Breast epithelium (tissue), 4 donors: ENCODE measurements at regions not wholly inside any gene's neighbourhood (a gene's known extent, or its start where the extent isn't known, plus 50 kb on each side); places are given as distances from the start of the nearest gene placed in this dataset.
"Not testable (repeated sequence)": the region's sequence is repeated elsewhere in the genome, so short reads cannot be mapped to it uniquely, and the experiment has no call there.

Experiments used
- DNase-seq, 2 donors: peaks; one replicate each; pipeline ENCODE4 v3.0.0-alpha.2; 2019; ENCODE audit warnings: low spot score in 2 of 2
- H3K27ac ChIP-seq, 2 donors: fragments of 200-600 bp; sonication (generic) in 1 of 2; one replicate each; pipeline ENCODE4 v1.5.1; 2016 to 2019; ENCODE audit warnings: mild to moderate bottlenecking in 1 of 2
- H3K27me3 ChIP-seq, 2 donors: fragments of 200-600 bp; sonication (generic) in 1 of 2; one replicate each; pipeline versions ENCODE4 v1.5.1 to v1.6.0; 2017 to 2019; ENCODE audit warnings: control low read depth in 1 of 2, mild to moderate bottlenecking in 1 of 2
- H3K36me3 ChIP-seq: fragments of 200-600 bp; one replicate; pipeline ENCODE4 v1.5.1; 2019
- H3K4me1 ChIP-seq, 2 donors: fragments of 200-600 bp; sonication (generic); one replicate each; pipeline ENCODE4 v1.5.1; 2016 to 2019; ENCODE audit warnings: control low read depth in 1 of 2
- H3K4me3 ChIP-seq, 3 donors: fragments of 200-600 bp; sonication (generic); 1 replicate in 2 of 3; 2 replicates in 1 of 3; pipeline ENCODE4 v1.5.1; 2016 to 2019; ENCODE audit warnings: mild to moderate bottlenecking in 3 of 3, moderate library complexity in 2 of 3
- H3K9me3 ChIP-seq, 2 donors: fragments of 200-600 bp; sonication (generic) in 1 of 2; one replicate each; pipeline ENCODE4 v1.5.1; 2016 to 2019; ENCODE audit warnings: control low read depth in 1 of 2
- CTCF ChIP-seq, 3 donors: fragments of 450-650 bp; IDR thresholded peaks; one replicate each; pipeline ENCODE4 v1.5.1; 2016 to 2017; ENCODE audit warnings: antibody characterized with exemption in 3 of 3, mild to moderate bottlenecking in 3 of 3, moderate library complexity in 3 of 3
- POLR2A ChIP-seq: fragments of 450-650 bp; IDR thresholded peaks from one replicate; pipeline ENCODE4 v1.6.1; 2016; ENCODE audit warnings: antibody characterized with exemption, mild to moderate bottlenecking, moderate library complexity
- POLR2AphosphoS5 ChIP-seq, 3 donors: sonication (generic); formaldehyde crosslinking; IDR thresholded peaks; one replicate each; pipeline ENCODE4 v1.6.1; 2017; ENCODE audit warnings: antibody characterized with exemption in 3 of 3
- intact Hi-C: fragments of 100-400 bp; cut with DNase I; formaldehyde crosslinking; loops from one replicate; pipeline ENCODE4 v1.15.1; 2023; ENCODE audit warnings: low total_unique reads

DNA sequence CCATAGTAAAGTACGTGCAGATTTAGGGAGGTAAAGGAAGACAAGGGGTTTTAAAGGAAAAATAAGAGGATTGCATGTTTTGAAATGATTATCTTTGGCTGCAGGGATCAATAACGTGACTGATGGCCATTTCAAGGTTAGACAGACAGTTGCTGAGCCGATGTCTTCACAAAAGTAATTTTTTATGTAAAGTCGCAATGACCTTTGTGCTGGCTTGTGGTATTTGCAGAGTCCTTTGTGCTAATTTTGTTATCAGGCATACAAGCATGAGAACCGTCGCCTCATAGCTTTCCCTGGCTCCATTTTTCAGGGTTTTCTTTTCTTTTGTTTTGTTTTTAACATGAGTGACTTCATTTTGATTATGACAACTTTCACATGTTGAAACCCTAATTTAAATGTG lies 605.7 kb upstream of the GJE1 start:
- no peaks in the 10 kb centered on the region for H3K4me1 ChIP-seq
- H3K27ac ChIP-seq = no peak overlapping the region
- intact Hi-C loops = no loop called here
- H3K4me3 ChIP-seq = no peak overlapping the region
- peaks cover 9% of the 10 kb centered on the region in 2 donors for H3K9me3 ChIP-seq
- H3K27me3 ChIP-seq = no peaks in the 10 kb centered on the region
- H3K36me3 ChIP-seq = no peaks in the 10 kb centered on the region
- no peak for TF ChIP-seq CTCF (IDR thresholded peaks at IDR 0.05)
- no peak for TF ChIP-seq POLR2AphosphoS5 (IDR thresholded peaks at IDR 0.05)
- TF ChIP-seq POLR2A = no peak
- no peak for DNase-seq

DNA sequence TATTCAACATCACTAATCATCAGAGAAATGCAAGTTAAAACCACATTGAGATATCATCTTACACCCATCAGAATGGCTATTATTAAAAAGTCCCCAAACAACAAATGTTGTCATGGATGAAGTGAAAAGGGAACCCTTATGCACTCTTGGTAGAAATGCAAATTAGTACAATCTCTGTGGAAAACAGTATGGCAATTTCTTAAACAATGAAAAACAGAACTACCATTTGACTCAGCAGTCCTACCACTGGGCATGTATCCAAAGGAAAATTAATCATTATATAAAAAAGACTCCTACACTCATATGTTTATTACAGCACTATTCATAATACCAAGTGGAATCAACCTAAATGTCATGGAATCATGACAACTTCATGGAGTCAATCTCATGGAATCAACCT lies 611.3 kb upstream of the GJE1 start:
- DNase-seq = no peak
- Histone ChIP-seq H3K36me3 (no peaks in the 10 kb centered on the region), H3K4me1 (no peaks in the 10 kb centered on the region), H3K27me3 (no peaks in the 10 kb centered on the region), H3K4me3 (no peak overlapping the region), H3K9me3 (no peaks in the 10 kb centered on the region), H3K27ac (no peak overlapping the region)
- TF ChIP-seq CTCF (IDR thresholded peaks at IDR 0.05) = no peak
- no peak for TF ChIP-seq POLR2AphosphoS5 (IDR thresholded peaks at IDR 0.05)
- TF ChIP-seq POLR2A = no peak
- intact Hi-C loops = no loop called here

GRCh38 chr6:141513830-141514229 lies 618.9 kb upstream of the GJE1 start:
- intact Hi-C loops = no loop called here
- no peaks in the 10 kb centered on the region for H3K4me1 ChIP-seq
- H3K36me3 ChIP-seq = no peaks in the 10 kb centered on the region
- H3K9me3 ChIP-seq = no peaks in the 10 kb centered on the region
- no peak overlapping the region for H3K27ac ChIP-seq
- no peaks in the 10 kb centered on the region for H3K27me3 ChIP-seq
- no peak for DNase-seq
- no peak overlapping the region for H3K4me3 ChIP-seq
- TF ChIP-seq CTCF (IDR thresholded peaks at IDR 0.05) (no peak), POLR2A (no peak), POLR2AphosphoS5 (IDR thresholded peaks at IDR 0.05) (no peak)

GRCh38 chr6:141510803-141511202 lies 621.9 kb upstream of the GJE1 start:
- intact Hi-C loops = no loop called here
- H3K36me3 ChIP-seq = no peaks in the 10 kb centered on the region
- no peak overlapping the region for H3K4me3 ChIP-seq
- no peak overlapping the region for H3K27ac ChIP-seq
- DNase-seq = no peak
- no peaks in the 10 kb centered on the region for H3K4me1 ChIP-seq
- H3K27me3 ChIP-seq = no peaks in the 10 kb centered on the region
- TF ChIP-seq POLR2AphosphoS5 (IDR thresholded peaks at IDR 0.05) = no peak
- TF ChIP-seq CTCF (IDR thresholded peaks at IDR 0.05) = no peak
- TF ChIP-seq POLR2A = no peak
- H3K9me3 ChIP-seq = peaks cover 5 to 6% of the 10 kb centered on the region in 2 donors

DNA sequence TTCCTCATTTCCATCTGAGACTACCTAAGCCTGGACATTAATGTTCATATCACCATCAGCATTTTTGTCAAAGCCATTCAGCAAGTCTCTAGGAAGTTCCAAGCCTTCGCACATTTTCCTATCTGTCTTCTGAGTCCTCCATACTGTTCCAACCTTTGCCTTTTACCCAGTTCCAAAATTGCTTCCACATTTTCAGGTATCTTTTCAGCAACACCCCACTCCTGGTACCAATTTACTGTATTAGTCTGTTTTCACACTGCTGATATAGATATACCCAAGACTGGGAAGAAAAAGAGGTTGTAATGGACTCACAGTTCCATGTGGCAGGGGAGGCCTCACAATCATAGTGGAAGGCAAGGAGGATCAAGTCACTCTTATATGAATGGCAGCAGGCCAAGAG lies 626.7 kb upstream of the GJE1 start:
- peaks cover 14 to 15% of the 10 kb centered on the region in 2 donors for H3K9me3 ChIP-seq
- DNase-seq, H3K4me1 ChIP-seq, intact Hi-C loops, H3K36me3 ChIP-seq, H3K27me3 ChIP-seq, H3K4me3 ChIP-seq, H3K27ac ChIP-seq: not testable (repeated sequence)

- H3K4me1 ChIP-seq, H3K4me3 ChIP-seq, intact Hi-C loops, H3K36me3 ChIP-seq, DNase-seq, H3K27me3 ChIP-seq, H3K27ac ChIP-seq: not testable (repeated sequence)
- H3K9me3 ChIP-seq = peaks cover 14 to 15% of the 10 kb centered on the region in 2 donors
Measured at GRCh38 chr6:141504318-141504717, 628.4 kb upstream of the GJE1 start.
